H9 (cell line): ENCODE measurements at regions not wholly inside any gene's neighbourhood (a gene's known extent, or its start where the extent isn't known, plus 50 kb on each side); places are given as distances from the start of the nearest gene placed in this dataset.

Source experiments
- DNase-seq: peaks from one replicate; pipeline ENCODE4 v3.0.0-alpha.2; 2017
- H2AFZ ChIP-seq: one replicate; pipeline ENCODE4 v1.6.1; 2013; ENCODE audit warnings: mild to moderate bottlenecking, low read length, control low read depth, moderate library complexity
- H2AK5ac ChIP-seq: 2 replicates; pipeline ENCODE4 v1.6.1; 2013; ENCODE audit warnings: low read length, control low read depth, mixed read lengths; ENCODE audit not compliant: insufficient read length
- H2BK120ac ChIP-seq: one replicate; pipeline ENCODE4 v1.6.1; 2013; ENCODE audit warnings: low read depth, mild to moderate bottlenecking, low read length, control low read depth, inconsistent platforms; ENCODE audit not compliant: poor library complexity, severe bottlenecking
- H2BK12ac ChIP-seq: 2 replicates; pipeline ENCODE4 v1.6.1; 2013; ENCODE audit warnings: low read length, control low read depth, mixed read lengths, low read depth; ENCODE audit not compliant: insufficient read length
- H2BK15ac ChIP-seq: 2 replicates; pipeline ENCODE4 v1.6.1; 2013; ENCODE audit warnings: low read depth, low read length, control low read depth
- H2BK20ac ChIP-seq: one replicate; pipeline ENCODE4 v1.6.1; 2013; ENCODE audit warnings: low read depth, mild to moderate bottlenecking, low read length, control low read depth, inconsistent platforms; ENCODE audit not compliant: poor library complexity, severe bottlenecking
- H2BK5ac ChIP-seq: 2 replicates; pipeline ENCODE4 v1.6.1; 2013; ENCODE audit warnings: low read length, control low read depth, mixed read lengths; ENCODE audit not compliant: insufficient read length
- H3K14ac ChIP-seq: 2 replicates; pipeline ENCODE4 v1.6.1; 2013; ENCODE audit warnings: low read length, control low read depth; ENCODE audit not compliant: insufficient read depth
- H3K18ac ChIP-seq: 2 replicates; pipeline ENCODE4 v1.6.1; 2013; ENCODE audit warnings: low read depth, mild to moderate bottlenecking, mixed read lengths, low read length, control low read depth; ENCODE audit not compliant: insufficient read length
- H3K23ac ChIP-seq: 2 replicates; pipeline ENCODE4 v1.6.1; 2013; ENCODE audit warnings: low read length, control low read depth, mixed read lengths, low read depth; ENCODE audit not compliant: insufficient read length
- H3K23me2 ChIP-seq: 2 replicates; pipeline ENCODE4 v1.6.1; 2013; ENCODE audit warnings: low read depth, mild to moderate bottlenecking, mixed read lengths, low read length, control low read depth; ENCODE audit not compliant: insufficient read length, poor library complexity, severe bottlenecking
- H3K27ac ChIP-seq: 2 replicates; pipeline ENCODE4 v1.5.1; 2013; ENCODE audit warnings: low read length, control low read depth, mixed read lengths, low read depth; ENCODE audit not compliant: insufficient read length
- H3K27me3 ChIP-seq: 2 replicates; pipeline ENCODE4 v1.6.1; 2013; ENCODE audit warnings: low read length, control low read depth, inconsistent platforms; ENCODE audit not compliant: insufficient read depth
- H3K4ac ChIP-seq: 2 replicates; pipeline ENCODE4 v1.6.1; 2013; ENCODE audit warnings: low read depth, mild to moderate bottlenecking, control low read depth, inconsistent platforms, low read length, moderate library complexity
- H3K4me1 ChIP-seq: 2 replicates; pipeline ENCODE4 v1.6.1; 2013; ENCODE audit warnings: low read length, control low read depth, inconsistent platforms; ENCODE audit not compliant: insufficient read depth
- H3K4me2 ChIP-seq: 2 replicates; pipeline ENCODE4 v1.6.1; 2013; ENCODE audit warnings: low read length, control low read depth, mixed read lengths; ENCODE audit not compliant: insufficient read length, insufficient read depth
- H3K56ac ChIP-seq: 2 replicates; pipeline ENCODE4 v1.6.1; 2013; ENCODE audit warnings: low read depth, mild to moderate bottlenecking, mixed read lengths, low read length, control low read depth; ENCODE audit not compliant: insufficient read length
- H3K79me1 ChIP-seq: 2 replicates; pipeline ENCODE4 v1.6.1; 2013; ENCODE audit warnings: low read depth, mild to moderate bottlenecking, moderate library complexity, low read length, control low read depth, inconsistent platforms; ENCODE audit not compliant: insufficient read depth, poor library complexity, severe bottlenecking
- H3K79me2 ChIP-seq: 2 replicates; pipeline ENCODE4 v1.6.1; 2013; ENCODE audit warnings: low read length, control low read depth, inconsistent platforms; ENCODE audit not compliant: insufficient read depth
- H3K9ac ChIP-seq: 2 replicates; pipeline ENCODE4 v1.6.1; 2013; ENCODE audit warnings: low read length, control low read depth, mixed read lengths; ENCODE audit not compliant: insufficient read length; ENCODE audit errors: extremely low read depth
- H3K9me3 ChIP-seq: one replicate; pipeline ENCODE4 v1.6.1; 2013; ENCODE audit warnings: low read depth, low read length, inconsistent platforms; ENCODE audit not compliant: control insufficient read depth
- H3T11ph ChIP-seq: one replicate; pipeline ENCODE4 v1.6.1; 2013; ENCODE audit warnings: mild to moderate bottlenecking, low read length, control low read depth, inconsistent platforms
- H4K20me1 ChIP-seq: one replicate; pipeline ENCODE4 v1.6.1; 2013; ENCODE audit not compliant: control insufficient read depth, insufficient read length, insufficient read depth
- H4K5ac ChIP-seq: 2 replicates; pipeline ENCODE4 v1.6.1; 2013; ENCODE audit warnings: low read depth, mild to moderate bottlenecking, mixed read lengths, low read length, control low read depth; ENCODE audit not compliant: insufficient read length
- H4K8ac ChIP-seq: replicated peaks from 2 replicates; pipeline ENCODE4 v1.6.1; 2013; ENCODE audit warnings: low read length, control low read depth, mixed read lengths, low read depth; ENCODE audit not compliant: insufficient read length
- H4K91ac ChIP-seq: 2 replicates; pipeline ENCODE4 v1.6.1; 2013; ENCODE audit warnings: low read depth, mild to moderate bottlenecking, moderate library complexity, mixed read lengths, low read length, control low read depth; ENCODE audit not compliant: insufficient read length
- H3K27ac Mint-ChIP-seq, 3 experiments: 2 replicates in 2 of 3; 3 replicates in 1 of 3; pipeline ENCODE4 v1.8.0; 2020 to 2021; ENCODE audit warnings: mixed read lengths in 3 of 3, mild to moderate bottlenecking in 1 of 3, moderate library complexity in 1 of 3
- H3K27me3 Mint-ChIP-seq: 2 replicates; pipeline ENCODE4 v1.8.0; 2021; ENCODE audit warnings: low read depth, mild to moderate bottlenecking, moderate library complexity, mixed read lengths
- H3K36me3 Mint-ChIP-seq, 3 experiments: 2 replicates in 2 of 3; 3 replicates in 1 of 3; pipeline ENCODE4 v1.8.0; 2020 to 2021; ENCODE audit warnings: low read depth in 3 of 3, mixed read lengths in 3 of 3; ENCODE audit not compliant: insufficient read depth in 1 of 3
- H3K4me1 Mint-ChIP-seq, 2 experiments: 2 replicates each; pipeline ENCODE4 v1.8.0; 2020; ENCODE audit warnings: mixed read lengths in 2 of 2
- H3K4me3 Mint-ChIP-seq, 2 experiments: 2 replicates in 1 of 2; 3 replicates in 1 of 2; pipeline ENCODE4 v1.8.0; 2020 to 2021; ENCODE audit warnings: mild to moderate bottlenecking in 2 of 2, mixed read lengths in 2 of 2, moderate library complexity in 1 of 2
- H3K9me3 Mint-ChIP-seq, 2 experiments: 2 replicates in 1 of 2; 3 replicates in 1 of 2; pipeline ENCODE4 v1.8.0; 2020; ENCODE audit warnings: mild to moderate bottlenecking in 2 of 2, mixed read lengths in 2 of 2, moderate library complexity in 1 of 2
- whole genome bisulfite sequencing: extraction: QIAGEN DNeasy Blood & Tissue Kit; methylation state at CpG from one replicate; pipeline ENCODE4 v1.1.7; 2013; ENCODE audit warnings: missing lambda C conversion rate, low lambda C conversion rate, mixed read lengths; ENCODE audit not compliant: insufficient read length; ENCODE audit errors: extremely low coverage; 5-methylcytosine and 5-hydroxymethylcytosine counted together
- TF ChIP-seq, protein P1 (sequence below): fragments of 200-600 bp; sonication (generic); conservative IDR thresholded peaks from 3 replicates; pipeline ENCODE4 v1.8.0; 2021; ENCODE audit warnings: antibody characterized with exemption, mild to moderate bottlenecking

DNA sequence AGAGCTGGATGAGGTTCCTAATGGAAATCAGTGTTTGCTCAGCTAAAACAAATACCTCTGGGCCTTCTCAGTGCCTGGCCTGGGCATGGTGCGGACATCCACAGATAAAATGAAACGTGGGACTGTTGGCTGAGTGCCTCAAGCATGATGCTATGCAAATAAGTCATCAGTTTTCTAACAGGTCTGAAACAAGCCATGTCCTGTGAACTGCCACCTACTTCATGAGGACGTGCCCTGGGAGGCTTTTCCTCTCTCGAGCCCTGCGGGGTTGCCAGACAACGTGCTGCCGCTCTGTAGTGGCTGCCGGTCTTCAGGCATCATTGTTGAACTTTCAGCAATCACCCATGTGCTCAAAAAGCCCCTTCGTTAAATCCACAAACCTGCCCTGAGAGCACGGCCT lies 240.4 kb upstream of the IRX2 start:
- Histone ChIP-seq H2BK20ac (no peak overlapping the region), H3K56ac (no peak overlapping the region), H2BK120ac (no peak overlapping the region), H3K4me1 (no peaks in the 10 kb centered on the region), H2AFZ (no peak overlapping the region), H3K79me1 (no peaks in the 10 kb centered on the region), H4K8ac (no peak overlapping the region), H3K14ac (no peak overlapping the region), H2BK5ac (no peak overlapping the region), H2BK15ac (no peak overlapping the region), H2BK12ac (no peak overlapping the region), H3K9me3 (no peaks in the 10 kb centered on the region), H4K5ac (no peak overlapping the region), H3K79me2 (no peaks in the 10 kb centered on the region), H3K18ac (no peak overlapping the region), H3K27me3 (no peaks in the 10 kb centered on the region), H2AK5ac (no peak overlapping the region), H4K91ac (no peak overlapping the region), H3K23me2 (no peaks in the 10 kb centered on the region), H3K4ac (no peak overlapping the region), H3K9ac (no peak overlapping the region), H3T11ph (no peak overlapping the region), H3K27ac (no peak overlapping the region), H3K4me2 (no peak overlapping the region), H4K20me1 (no peaks in the 10 kb centered on the region), H3K23ac (no peak overlapping the region)
- H3K9me3 Mint-ChIP-seq, result no peaks in the 10 kb centered on the region
- peaks cover 8 to 11% of the 10 kb centered on the region in 2 experiments for H3K4me1 Mint-ChIP-seq
- H3K27ac Mint-ChIP-seq, result no peak overlapping the region
- no CpG with 5 or more reads among the region's 10 CpGs for WGBS
- no peak for DNase-seq
- no peaks in the 10 kb centered on the region for H3K36me3 Mint-ChIP-seq
- no peaks in the 10 kb centered on the region; the same call in 1 of the 2 replicates for H3K27me3 Mint-ChIP-seq
- TF ChIP-seq, protein P1, sequence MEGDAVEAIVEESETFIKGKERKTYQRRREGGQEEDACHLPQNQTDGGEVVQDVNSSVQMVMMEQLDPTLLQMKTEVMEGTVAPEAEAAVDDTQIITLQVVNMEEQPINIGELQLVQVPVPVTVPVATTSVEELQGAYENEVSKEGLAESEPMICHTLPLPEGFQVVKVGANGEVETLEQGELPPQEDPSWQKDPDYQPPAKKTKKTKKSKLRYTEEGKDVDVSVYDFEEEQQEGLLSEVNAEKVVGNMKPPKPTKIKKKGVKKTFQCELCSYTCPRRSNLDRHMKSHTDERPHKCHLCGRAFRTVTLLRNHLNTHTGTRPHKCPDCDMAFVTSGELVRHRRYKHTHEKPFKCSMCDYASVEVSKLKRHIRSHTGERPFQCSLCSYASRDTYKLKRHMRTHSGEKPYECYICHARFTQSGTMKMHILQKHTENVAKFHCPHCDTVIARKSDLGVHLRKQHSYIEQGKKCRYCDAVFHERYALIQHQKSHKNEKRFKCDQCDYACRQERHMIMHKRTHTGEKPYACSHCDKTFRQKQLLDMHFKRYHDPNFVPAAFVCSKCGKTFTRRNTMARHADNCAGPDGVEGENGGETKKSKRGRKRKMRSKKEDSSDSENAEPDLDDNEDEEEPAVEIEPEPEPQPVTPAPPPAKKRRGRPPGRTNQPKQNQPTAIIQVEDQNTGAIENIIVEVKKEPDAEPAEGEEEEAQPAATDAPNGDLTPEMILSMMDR, result no peak
- H3K4me3 Mint-ChIP-seq, result no peak overlapping the region
